NCI-H2029 treated with DMSO at 0.1 percent for 48 hours (cell line): ENCODE measurements at regions not wholly inside any gene's neighbourhood (a gene's known extent, or its start where the extent isn't known, plus 50 kb on each side); places are given as distances from the start of the nearest gene placed in this dataset.
"Not testable (repeated sequence)": the region's sequence is repeated elsewhere in the genome, so short reads cannot be mapped to it uniquely, and the experiment has no call there.

Experiments used
- DNase-seq: peaks from one replicate; lab custom pipeline; 2025; lab: John Stamatoyannopoulos, UW

DNA sequence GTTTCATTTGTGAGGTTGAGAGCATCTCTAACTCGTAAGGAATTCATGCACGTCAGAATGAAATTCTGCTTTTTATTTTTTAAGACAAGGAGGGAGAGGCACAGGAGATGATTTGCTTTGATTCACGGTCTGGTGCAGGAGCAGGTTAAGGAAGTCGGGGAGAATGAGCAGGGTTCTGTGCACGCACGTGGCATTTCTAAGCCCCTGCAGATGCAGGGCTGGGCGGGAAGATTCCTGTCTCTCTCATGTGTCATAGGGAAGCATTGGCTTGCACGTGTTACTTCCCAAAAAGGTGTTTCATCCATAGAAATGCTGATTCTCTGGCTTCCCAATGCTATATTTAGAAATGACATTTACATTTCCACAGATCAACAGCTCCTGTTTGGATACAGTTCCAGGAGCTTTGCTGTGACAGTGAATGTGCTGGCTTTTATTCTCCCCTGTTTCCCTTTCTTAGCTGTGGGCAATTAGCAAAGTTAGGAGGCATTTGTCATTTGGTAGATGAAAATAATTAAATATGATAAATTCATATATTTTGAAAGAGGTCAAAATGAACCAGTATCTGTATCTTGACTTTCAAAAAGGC is 119.7 kb upstream of the ZFP64 start:
- DNase-seq, result no peak

- DNase-seq, result no peak
Measured at GRCh38 chr20:52309181-52309580, 117.6 kb upstream of the ZFP64 start.

GRCh38 chr20:52306477-52306876 is 114.9 kb upstream of the ZFP64 start:
- no peak for DNase-seq

GRCh38 chr20:52305858-52306257 is 114.3 kb upstream of the ZFP64 start:
- no peak for DNase-seq

- no peak for DNase-seq
Measured at GRCh38 chr20:52305024-52305645, 113.6 kb upstream of the ZFP64 start.

GRCh38 chr20:52303281-52303950 is 111.8 kb upstream of the ZFP64 start:
- DNase-seq, result no peak

- no peak for DNase-seq
Measured at GRCh38 chr20:52302736-52303135, 111.2 kb upstream of the ZFP64 start.

GRCh38 chr20:52302051-52302450 is 110.5 kb upstream of the ZFP64 start:
- DNase-seq, result not testable (repeated sequence)

- no peak for DNase-seq
Measured at GRCh38 chr20:52295556-52295955, 104.0 kb upstream of the ZFP64 start.

DNA sequence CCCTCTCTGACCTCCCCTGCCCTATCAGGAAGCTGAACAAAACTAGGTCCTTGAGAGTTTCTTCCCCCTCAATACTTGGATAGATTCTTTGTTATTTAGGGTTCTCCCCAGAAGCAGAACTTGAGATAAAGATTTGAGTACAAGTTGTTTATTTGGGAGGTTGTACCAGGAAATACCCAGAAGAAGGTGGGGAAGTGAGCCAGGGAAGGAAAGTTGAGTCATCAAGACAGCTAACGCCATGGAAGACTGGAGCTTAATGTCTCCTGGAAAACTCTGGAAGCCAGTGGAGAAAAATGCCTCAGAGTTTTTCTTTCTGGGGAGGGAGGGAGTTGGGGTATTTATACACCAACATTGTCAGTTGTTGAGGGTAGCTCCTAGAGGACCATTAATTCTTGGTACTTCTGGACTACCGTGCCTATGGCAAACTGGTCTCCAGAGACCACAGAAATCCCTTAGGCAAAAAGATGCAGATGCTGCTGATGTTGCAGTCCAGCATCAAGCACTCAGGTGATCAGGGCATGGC is 102.6 kb upstream of the ZFP64 start:
- DNase-seq, result no peak

GRCh38 chr20:52291109-52291508 is 99.5 kb upstream of the ZFP64 start:
- DNase-seq, result no peak

DNA sequence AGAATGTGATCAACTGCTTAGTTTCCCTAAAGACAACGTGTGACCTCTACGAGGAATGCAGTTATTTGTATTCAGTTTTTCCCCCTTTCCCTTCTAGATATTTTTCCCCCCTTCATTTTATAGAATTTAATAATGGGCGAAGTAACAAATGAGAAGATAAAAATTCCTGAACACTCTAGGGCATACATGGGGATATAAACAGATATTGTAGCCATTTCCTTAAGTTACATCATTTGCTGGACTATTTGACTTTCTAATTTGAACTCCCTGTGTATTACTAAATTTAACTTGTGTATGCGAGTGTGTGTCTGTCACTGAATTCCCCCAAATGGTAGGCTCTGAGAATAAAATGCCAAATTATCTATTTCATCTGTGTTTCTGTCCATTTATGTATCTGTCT is 99.0 kb upstream of the ZFP64 start:
- no peak for DNase-seq

DNA sequence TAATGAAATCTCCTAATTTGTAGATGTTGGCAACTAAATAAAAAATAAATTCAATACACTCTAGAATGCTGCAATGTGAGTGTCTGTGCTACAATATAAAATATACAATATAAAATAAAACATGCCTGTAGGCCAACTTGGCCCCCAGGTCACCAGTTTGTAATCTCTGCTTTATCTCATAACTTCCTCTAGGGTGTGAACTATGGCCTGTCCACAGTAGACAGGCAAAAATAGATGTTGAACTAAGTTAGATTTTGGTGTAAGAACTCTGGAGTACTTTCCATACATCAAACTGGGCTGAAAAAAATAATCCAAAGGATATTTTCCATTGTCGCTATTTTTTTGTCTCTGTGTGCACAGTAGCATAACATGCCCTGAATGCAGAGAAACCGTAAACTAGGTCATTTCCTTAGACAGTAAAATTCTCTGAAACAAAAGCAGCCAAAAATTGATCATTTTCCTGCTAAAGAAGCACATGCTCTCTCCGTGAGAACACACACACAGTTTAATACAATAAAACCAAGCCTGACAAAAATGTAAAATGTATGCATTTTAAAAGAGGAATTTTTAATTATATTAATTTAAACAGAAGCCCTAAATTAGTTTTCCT is 98.5 kb upstream of the ZFP64 start:
- no peak for DNase-seq

DNA sequence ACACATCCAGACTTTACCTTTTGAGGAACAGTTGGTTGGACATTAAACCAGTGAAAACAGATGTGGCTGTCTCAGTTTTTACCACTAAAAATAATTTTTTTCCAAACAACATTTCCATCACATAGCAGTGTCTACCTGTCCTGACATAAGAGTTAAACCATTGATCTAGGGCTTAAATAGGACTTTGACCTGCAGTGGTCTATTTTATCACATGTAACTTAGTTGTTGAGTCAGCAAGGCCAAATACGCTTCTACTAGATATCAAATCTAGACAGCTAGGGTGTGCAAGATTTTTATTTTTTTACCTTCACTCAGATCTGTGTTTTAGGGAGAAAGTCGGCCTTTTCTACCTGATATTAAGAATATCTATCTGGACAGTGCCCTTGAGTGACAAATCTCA is 88.8 kb upstream of the ZFP64 start:
- no peak for DNase-seq

- DNase-seq, result no peak
Measured at GRCh38 chr20:52279706-52280105, 88.1 kb upstream of the ZFP64 start.

DNA sequence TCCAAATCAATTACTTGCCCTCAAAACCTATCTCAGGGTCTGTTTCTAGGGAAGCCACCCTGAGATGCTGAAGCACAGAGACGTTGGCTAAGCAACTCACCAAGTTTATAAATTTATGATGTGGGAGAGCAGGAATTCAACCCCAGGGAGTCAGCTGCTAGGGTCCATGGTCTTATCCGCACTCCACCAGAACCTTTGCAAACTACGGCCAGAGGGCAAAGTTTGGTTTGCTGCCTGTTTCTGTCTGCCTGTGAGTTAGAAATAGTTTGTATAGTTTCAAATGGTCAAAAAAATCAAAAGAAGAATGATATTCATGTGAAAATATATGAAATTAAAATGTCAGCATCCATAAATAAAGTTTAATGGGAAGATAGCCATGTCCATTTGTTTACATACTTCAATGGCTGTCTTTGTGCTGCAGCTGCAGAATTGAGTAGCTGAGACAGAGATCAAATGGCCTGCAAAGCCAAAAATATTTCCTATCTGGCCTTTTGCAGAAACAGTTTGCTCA is 83.7 kb upstream of the ZFP64 start:
- DNase-seq, result no peak

GRCh38 chr20:52270696-52271095 is 79.1 kb upstream of the ZFP64 start:
- no peak for DNase-seq

GRCh38 chr20:52270001-52270606 is 78.5 kb upstream of the ZFP64 start:
- no peak for DNase-seq

GRCh38 chr20:52269321-52269720 is 77.7 kb upstream of the ZFP64 start:
- DNase-seq, result no peak

- no peak for DNase-seq
Measured at GRCh38 chr20:52268184-52268749, 76.7 kb upstream of the ZFP64 start.

GRCh38 chr20:52267418-52267817 is 75.8 kb upstream of the ZFP64 start:
- DNase-seq, result no peak

- no peak for DNase-seq
Measured at GRCh38 chr20:52263757-52264156, 72.2 kb upstream of the ZFP64 start.
